ENCODE measurements at regions not wholly inside any gene's neighbourhood (a gene's known extent, or its start where the extent isn't known, plus 50 kb on each side); places are given as distances from the start of the nearest gene placed in this dataset.

DNA sequence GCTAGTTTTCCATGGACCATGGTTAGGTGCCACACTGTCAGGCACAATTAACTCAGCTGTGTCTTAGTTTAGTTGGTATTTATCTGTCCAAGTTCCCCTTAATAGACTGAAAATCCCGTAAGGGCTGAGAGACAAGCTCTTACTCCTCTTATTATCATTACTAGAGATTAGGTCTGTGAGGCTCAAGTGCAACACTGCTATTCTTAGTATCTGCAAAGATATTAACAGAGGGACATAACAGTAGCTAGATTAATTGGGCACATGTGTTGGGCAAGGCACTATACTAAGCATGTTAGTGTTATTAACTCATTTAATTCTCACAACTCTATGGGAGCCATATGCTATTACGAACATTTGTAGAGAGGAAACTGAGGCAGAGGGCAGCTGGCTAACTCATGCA is 137.3 kb downstream of the VEGFA start:
- no TSS peak for BruUV-seq (replicated peaks)
- H3K4me1 ChIP-seq (ENCODE audit: control insufficient read depth, extremely low read depth, insufficient read depth, low read length), result no peaks in the 10 kb centered on the region
- H3K27me3 ChIP-seq (ENCODE audit: control insufficient read depth in 2 of 2, insufficient read depth in 2 of 2, low read length in 2 of 2), result peaks cover 0 to 17% of the 10 kb centered on the region in 2 experiments
- TF ChIP-seq JUN (IDR thresholded peaks at IDR 0.05; ENCODE audit: borderline replicate concordance, insufficient read depth, insufficient read length, low read depth) (no peak), POLR2AphosphoS5 (IDR thresholded peaks at IDR 0.05; ENCODE audit: insufficient read depth, low read depth, low read length) (no peak), MAX (IDR thresholded peaks at IDR 0.05; ENCODE audit: insufficient read depth, insufficient read length) (no peak), FOS (IDR thresholded peaks at IDR 0.05; ENCODE audit: borderline replicate concordance, insufficient read depth, low read length) (no peak), MYC (IDR thresholded peaks at IDR 0.05; ENCODE audit: low read depth, low read length) (no peak), EZH2 (IDR thresholded peaks at IDR 0.05; ENCODE audit: borderline replicate concordance, low read depth, low read length, severe bottlenecking) (no peak), GATA2 (IDR thresholded peaks at IDR 0.05; ENCODE audit: insufficient read depth, insufficient read length, low read depth, low read length) (no peak), POLR2A (IDR thresholded peaks at IDR 0.05; ENCODE audit: low read depth, low read length) (no peak)
- TF ChIP-seq, protein P1, sequence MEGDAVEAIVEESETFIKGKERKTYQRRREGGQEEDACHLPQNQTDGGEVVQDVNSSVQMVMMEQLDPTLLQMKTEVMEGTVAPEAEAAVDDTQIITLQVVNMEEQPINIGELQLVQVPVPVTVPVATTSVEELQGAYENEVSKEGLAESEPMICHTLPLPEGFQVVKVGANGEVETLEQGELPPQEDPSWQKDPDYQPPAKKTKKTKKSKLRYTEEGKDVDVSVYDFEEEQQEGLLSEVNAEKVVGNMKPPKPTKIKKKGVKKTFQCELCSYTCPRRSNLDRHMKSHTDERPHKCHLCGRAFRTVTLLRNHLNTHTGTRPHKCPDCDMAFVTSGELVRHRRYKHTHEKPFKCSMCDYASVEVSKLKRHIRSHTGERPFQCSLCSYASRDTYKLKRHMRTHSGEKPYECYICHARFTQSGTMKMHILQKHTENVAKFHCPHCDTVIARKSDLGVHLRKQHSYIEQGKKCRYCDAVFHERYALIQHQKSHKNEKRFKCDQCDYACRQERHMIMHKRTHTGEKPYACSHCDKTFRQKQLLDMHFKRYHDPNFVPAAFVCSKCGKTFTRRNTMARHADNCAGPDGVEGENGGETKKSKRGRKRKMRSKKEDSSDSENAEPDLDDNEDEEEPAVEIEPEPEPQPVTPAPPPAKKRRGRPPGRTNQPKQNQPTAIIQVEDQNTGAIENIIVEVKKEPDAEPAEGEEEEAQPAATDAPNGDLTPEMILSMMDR (IDR thresholded peaks at IDR 0.05; ENCODE audit: extremely low read depth in 1 of 2, insufficient read depth in 1 of 2, low read depth in 1 of 2, low read length in 2 of 2), result no peak
- no peak overlapping the region for H2AFZ ChIP-seq (ENCODE audit: low read depth, low read length)
- no peak for DNase-seq (ENCODE audit: low read depth, low spot score)
- H3K27ac ChIP-seq (ENCODE audit: insufficient read depth, low read depth, low read length), result no peak overlapping the region
- no peaks in the 10 kb centered on the region for H3K36me3 ChIP-seq (ENCODE audit: control insufficient read depth in 2 of 2, extremely low read depth in 1 of 2, insufficient read depth in 2 of 2, low read length in 2 of 2)
- intact Hi-C loops (cut with micrococcal nuclease), result no loop called here
- H3K9ac ChIP-seq (replicated peaks; ENCODE audit: extremely low read depth, insufficient read depth, low read length), result no peak overlapping the region
- H3K4me3 ChIP-seq (replicated peaks in 1 of 3; ENCODE audit: insufficient read depth in 1 of 3, low read depth in 1 of 3, low read length in 3 of 3), result no peak overlapping the region
- CTCF ChIA-PET, result interaction anchor here (0.8 to 1.3 kb wide), 3 partner anchors 12 to 138 kb away, joined by 3 to 4 read pairs (median 3); partner anchors contain the start of gene VEGFA
- no peak for FAIRE-seq
- no peaks in the 10 kb centered on the region for H3K9me1 ChIP-seq (replicated peaks; ENCODE audit: control insufficient read depth, extremely low read depth, insufficient read depth, low read length)
- H3K4me2 ChIP-seq (ENCODE audit: insufficient read depth, low read length), result no peak overlapping the region
- no peaks in the 10 kb centered on the region for H4K20me1 ChIP-seq (replicated peaks; ENCODE audit: control insufficient read depth, extremely low read depth, insufficient read depth, low read length)
- H3K79me2 ChIP-seq (ENCODE audit: control insufficient read depth, insufficient read depth, low read length), result no peaks in the 10 kb centered on the region
- dilution Hi-C loops (cut with MboI; ENCODE audit: extremely low pct_ligation_motif_present, low sequenced_read_pairs), result no loop called here
- H3K9me3 ChIP-seq (replicated peaks; ENCODE audit: control insufficient read depth, insufficient read depth, low read length), result no peaks in the 10 kb centered on the region
- POLR2A ChIA-PET, result no interaction called here

All from endothelial cell of umbilical vein (primary cell).